RPMI7951 (cell line): ENCODE measurements at regions not wholly inside any gene's neighbourhood (a gene's known extent, or its start where the extent isn't known, plus 50 kb on each side); places are given as distances from the start of the nearest gene placed in this dataset.

Experiments
- DNase-seq: peaks from one replicate; pipeline ENCODE4 v3.0.0-alpha.2; 2012; ENCODE audit warnings: low read depth

- DNase-seq, result no peak
These were observed 353.0 kb upstream of the KLF12 start for GRCh38 chr13:74487091-74487722.

GRCh38 chr13:74485757-74486156, 351.6 kb upstream of the KLF12 start:
- DNase-seq, result no peak

- no peak for DNase-seq
These were observed 344.9 kb upstream of the KLF12 start for GRCh38 chr13:74479124-74479523.

- no peak for DNase-seq
These were observed 342.6 kb upstream of the KLF12 start for GRCh38 chr13:74476788-74477187.

- no peak for DNase-seq
These were observed 342.2 kb upstream of the KLF12 start for GRCh38 chr13:74476365-74476764.

GRCh38 chr13:74466864-74467263, 332.7 kb upstream of the KLF12 start:
- no peak for DNase-seq

- no peak for DNase-seq
These were observed 331.8 kb upstream of the KLF12 start for GRCh38 chr13:74466020-74466419.

GRCh38 chr13:74465271-74465670, 331.1 kb upstream of the KLF12 start:
- DNase-seq, result peak; percentile 7

GRCh38 chr13:74464670-74465069, 330.5 kb upstream of the KLF12 start:
- no peak for DNase-seq

- DNase-seq, result no peak
These were observed 326.8 kb upstream of the KLF12 start for GRCh38 chr13:74461011-74461410.

GRCh38 chr13:74452881-74453280, 318.7 kb upstream of the KLF12 start:
- no peak for DNase-seq

GRCh38 chr13:74452176-74452575, 318.0 kb upstream of the KLF12 start:
- no peak for DNase-seq

GRCh38 chr13:74450964-74451363, 316.8 kb upstream of the KLF12 start:
- no peak for DNase-seq

GRCh38 chr13:74450525-74450845, 316.3 kb upstream of the KLF12 start:
- no peak for DNase-seq

- DNase-seq, result no peak
These were observed 315.8 kb upstream of the KLF12 start for GRCh38 chr13:74449811-74450524.

- no peak for DNase-seq
These were observed 310.8 kb upstream of the KLF12 start for GRCh38 chr13:74444864-74445479.

GRCh38 chr13:74444161-74444571, 310.0 kb upstream of the KLF12 start:
- DNase-seq, result peak; percentile 36

- DNase-seq, result peak; percentile 47
These were observed 309.4 kb upstream of the KLF12 start for GRCh38 chr13:74443631-74444030.

- no peak for DNase-seq
These were observed 308.5 kb upstream of the KLF12 start for GRCh38 chr13:74442751-74443150.

GRCh38 chr13:74438901-74439300, 304.7 kb upstream of the KLF12 start:
- no peak for DNase-seq

GRCh38 chr13:74434782-74435181, 300.6 kb upstream of the KLF12 start:
- no peak for DNase-seq

GRCh38 chr13:74424455-74424854, 290.3 kb upstream of the KLF12 start:
- DNase-seq, result no peak

GRCh38 chr13:74423434-74423833, 289.2 kb upstream of the KLF12 start:
- DNase-seq, result no peak
